MM.1S (cell line): ENCODE measurements at regions not wholly inside any gene's neighbourhood (a gene's known extent, or its start where the extent isn't known, plus 50 kb on each side); places are given as distances from the start of the nearest gene placed in this dataset.
"Not testable (repeated sequence)": the region's sequence is repeated elsewhere in the genome, so short reads cannot be mapped to it uniquely, and the experiment has no call there.

ENCODE experiments used
- DNase-seq: peaks from one replicate; pipeline ENCODE4 v3.0.0-alpha.2; 2015
- H2AFZ ChIP-seq: fragments of 300-600 bp; sonication (generic); 2 replicates; pipeline ENCODE4 v1.6.0; 2016; ENCODE audit warnings: antibody characterized with exemption, low read length
- H3F3A ChIP-seq: fragments of 300-600 bp; sonication (generic); 2 replicates; pipeline ENCODE4 v1.6.1; 2016; ENCODE audit warnings: mild to moderate bottlenecking, antibody characterized with exemption, low read length, moderate library complexity, mixed read lengths; ENCODE audit not compliant: insufficient read depth
- H3K27ac ChIP-seq: fragments of 300-600 bp; sonication (generic); 2 replicates; pipeline ENCODE4 v1.5.1; 2016; ENCODE audit warnings: mild to moderate bottlenecking, low read length
- H3K27me3 ChIP-seq: fragments of 300-600 bp; sonication (generic); replicated peaks from 2 replicates; pipeline ENCODE4 v1.6.0; 2016; ENCODE audit warnings: low read length; ENCODE audit not compliant: insufficient read depth
- H3K36me3 ChIP-seq: fragments of 300-600 bp; sonication (generic); replicated peaks from 2 replicates; pipeline ENCODE4 v1.6.1; 2016; ENCODE audit warnings: mild to moderate bottlenecking, low read length, mixed read lengths; ENCODE audit not compliant: insufficient read depth
- H3K4me1 ChIP-seq: fragments of 300-600 bp; sonication (generic); 2 replicates; pipeline ENCODE4 v1.6.1; 2016; ENCODE audit warnings: low read length, mixed read lengths
- H3K4me2 ChIP-seq: fragments of 300-600 bp; sonication (generic); 2 replicates; pipeline ENCODE4 v1.6.0; 2016; ENCODE audit warnings: low read depth, low read length
- H3K4me3 ChIP-seq: fragments of 300-600 bp; sonication (generic); 2 replicates; pipeline ENCODE4 v1.5.1; 2016; ENCODE audit warnings: low read length, mixed read lengths
- H3K79me2 ChIP-seq: fragments of 300-600 bp; sonication (generic); 2 replicates; pipeline ENCODE4 v1.6.1; 2016; ENCODE audit warnings: mixed run types, low read length, mixed read lengths
- H3K9ac ChIP-seq: fragments of 300-600 bp; sonication (generic); 2 replicates; pipeline ENCODE4 v1.6.1; 2016; ENCODE audit warnings: low read length, mixed read lengths
- H3K9me2 ChIP-seq: fragments of 300-600 bp; sonication (generic); replicated peaks from 2 replicates; pipeline ENCODE4 v1.6.1; 2016; ENCODE audit warnings: mild to moderate bottlenecking, low read length, mixed read lengths; ENCODE audit not compliant: insufficient read depth
- H3K9me3 ChIP-seq: fragments of 300-600 bp; sonication (generic); replicated peaks from 2 replicates; pipeline ENCODE4 v1.6.1; 2016; ENCODE audit warnings: mild to moderate bottlenecking, low read length, mixed read lengths; ENCODE audit not compliant: insufficient read depth
- H4K20me1 ChIP-seq: fragments of 300-600 bp; sonication (generic); 2 replicates; pipeline ENCODE4 v1.6.1; 2016; ENCODE audit warnings: mild to moderate bottlenecking, low read length, moderate library complexity, mixed read lengths; ENCODE audit not compliant: insufficient read depth
- EZH2 ChIP-seq: fragments of 300-600 bp; sonication (generic); optimal IDR thresholded peaks from 2 replicates; pipeline ENCODE3; 2017; ENCODE audit warnings: low read depth, mild to moderate bottlenecking, antibody characterized with exemption, low read length, mixed read lengths
- EZH2phosphoT487 ChIP-seq: fragments of 300-600 bp; sonication (generic); IDR thresholded peaks from 2 replicates; pipeline ENCODE4 v1.6.1; 2018; ENCODE audit warnings: antibody characterized with exemption, low read length
- TF ChIP-seq, protein P1 (sequence below): fragments of 300-600 bp; sonication (generic); IDR thresholded peaks from 2 replicates; pipeline ENCODE4 v1.5.1; 2016; ENCODE audit warnings: antibody characterized with exemption, low read length, mixed read lengths

DNA sequence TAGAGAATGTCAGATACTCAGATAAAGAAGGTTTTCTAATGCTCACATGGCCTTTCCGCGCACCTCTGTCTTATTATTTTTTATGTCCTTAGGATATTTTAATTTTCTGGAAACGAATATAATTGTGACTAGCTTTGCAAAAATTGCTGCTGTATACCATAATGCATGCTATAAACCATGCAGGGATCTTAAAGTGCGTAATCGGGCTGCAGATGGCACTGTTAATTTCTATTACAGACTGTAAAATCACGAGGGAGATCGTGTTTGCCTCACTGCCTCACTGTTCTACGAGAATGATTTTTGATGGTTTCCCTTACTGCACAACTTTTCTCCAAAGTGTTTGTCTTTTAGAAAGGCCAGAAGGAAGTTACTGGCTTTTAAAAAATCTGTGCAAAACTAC is 356.1 kb downstream of the TUSC1 start:
- TF ChIP-seq EZH2 (no peak), EZH2phosphoT487 (no peak)
- TF ChIP-seq, protein P1, sequence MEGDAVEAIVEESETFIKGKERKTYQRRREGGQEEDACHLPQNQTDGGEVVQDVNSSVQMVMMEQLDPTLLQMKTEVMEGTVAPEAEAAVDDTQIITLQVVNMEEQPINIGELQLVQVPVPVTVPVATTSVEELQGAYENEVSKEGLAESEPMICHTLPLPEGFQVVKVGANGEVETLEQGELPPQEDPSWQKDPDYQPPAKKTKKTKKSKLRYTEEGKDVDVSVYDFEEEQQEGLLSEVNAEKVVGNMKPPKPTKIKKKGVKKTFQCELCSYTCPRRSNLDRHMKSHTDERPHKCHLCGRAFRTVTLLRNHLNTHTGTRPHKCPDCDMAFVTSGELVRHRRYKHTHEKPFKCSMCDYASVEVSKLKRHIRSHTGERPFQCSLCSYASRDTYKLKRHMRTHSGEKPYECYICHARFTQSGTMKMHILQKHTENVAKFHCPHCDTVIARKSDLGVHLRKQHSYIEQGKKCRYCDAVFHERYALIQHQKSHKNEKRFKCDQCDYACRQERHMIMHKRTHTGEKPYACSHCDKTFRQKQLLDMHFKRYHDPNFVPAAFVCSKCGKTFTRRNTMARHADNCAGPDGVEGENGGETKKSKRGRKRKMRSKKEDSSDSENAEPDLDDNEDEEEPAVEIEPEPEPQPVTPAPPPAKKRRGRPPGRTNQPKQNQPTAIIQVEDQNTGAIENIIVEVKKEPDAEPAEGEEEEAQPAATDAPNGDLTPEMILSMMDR = no peak
- Histone ChIP-seq H3F3A (no peaks in the 10 kb centered on the region), H3K9ac (no peak overlapping the region), H3K4me3 (no peak overlapping the region), H3K36me3 (no peaks in the 10 kb centered on the region), H2AFZ (no peak overlapping the region), H3K27ac (no peak overlapping the region), H3K4me1 (no peaks in the 10 kb centered on the region), H3K9me2 (no peaks in the 10 kb centered on the region), H3K27me3 (no peaks in the 10 kb centered on the region), H3K9me3 (no peaks in the 10 kb centered on the region), H3K4me2 (no peak overlapping the region), H3K79me2 (no peaks in the 10 kb centered on the region), H4K20me1 (no peaks in the 10 kb centered on the region)
- DNase-seq = no peak

DNA sequence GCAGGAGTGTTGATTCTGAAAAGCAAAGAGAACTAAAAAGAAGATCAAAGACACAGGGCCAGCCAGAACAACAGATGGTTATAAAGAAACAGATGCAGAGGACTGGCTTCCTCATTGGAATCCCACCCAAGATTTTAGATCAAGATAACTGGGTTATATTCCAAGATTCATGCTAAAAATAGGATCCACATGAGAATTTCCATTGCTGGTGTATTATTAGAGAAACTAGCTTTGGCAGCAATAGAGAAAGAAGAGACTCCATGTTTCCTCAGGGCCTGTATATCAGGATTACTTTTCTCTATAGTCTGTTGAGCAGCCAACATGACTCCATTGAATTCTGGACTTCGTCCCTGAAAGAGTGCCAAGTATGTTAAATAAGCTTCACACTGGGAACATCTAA is 367.3 kb downstream of the TUSC1 start:
- Histone ChIP-seq H2AFZ (no peak overlapping the region), H3K4me3 (no peak overlapping the region), H3K9me2 (no peaks in the 10 kb centered on the region), H4K20me1 (no peaks in the 10 kb centered on the region), H3K27ac (no peak overlapping the region), H3K36me3 (no peaks in the 10 kb centered on the region), H3K4me1 (no peaks in the 10 kb centered on the region), H3K27me3 (no peaks in the 10 kb centered on the region), H3K9me3 (no peaks in the 10 kb centered on the region), H3K9ac (no peak overlapping the region), H3K79me2 (no peaks in the 10 kb centered on the region), H3F3A (no peaks in the 10 kb centered on the region), H3K4me2 (no peak overlapping the region)
- TF ChIP-seq, protein P1 = no peak
- no peak for TF ChIP-seq EZH2
- no peak for TF ChIP-seq EZH2phosphoT487
- no peak for DNase-seq

GRCh38 chr9:25308549-25308948 is 369.7 kb downstream of the TUSC1 start:
- no peaks in the 10 kb centered on the region for H3K9me2 ChIP-seq
- no peaks in the 10 kb centered on the region for H3K36me3 ChIP-seq
- H2AFZ ChIP-seq = no peak overlapping the region
- H3K4me3 ChIP-seq = no peak overlapping the region
- DNase-seq = no peak
- H3F3A ChIP-seq = no peaks in the 10 kb centered on the region
- no peaks in the 10 kb centered on the region for H3K79me2 ChIP-seq
- H3K4me2 ChIP-seq = no peak overlapping the region
- H3K4me1 ChIP-seq = no peaks in the 10 kb centered on the region
- no peak overlapping the region for H3K9ac ChIP-seq
- TF ChIP-seq, protein P1 = no peak
- TF ChIP-seq EZH2 (no peak), EZH2phosphoT487 (no peak)
- H4K20me1 ChIP-seq = no peaks in the 10 kb centered on the region
- no peaks in the 10 kb centered on the region for H3K27me3 ChIP-seq
- no peaks in the 10 kb centered on the region for H3K9me3 ChIP-seq
- H3K27ac ChIP-seq = no peak overlapping the region

DNA sequence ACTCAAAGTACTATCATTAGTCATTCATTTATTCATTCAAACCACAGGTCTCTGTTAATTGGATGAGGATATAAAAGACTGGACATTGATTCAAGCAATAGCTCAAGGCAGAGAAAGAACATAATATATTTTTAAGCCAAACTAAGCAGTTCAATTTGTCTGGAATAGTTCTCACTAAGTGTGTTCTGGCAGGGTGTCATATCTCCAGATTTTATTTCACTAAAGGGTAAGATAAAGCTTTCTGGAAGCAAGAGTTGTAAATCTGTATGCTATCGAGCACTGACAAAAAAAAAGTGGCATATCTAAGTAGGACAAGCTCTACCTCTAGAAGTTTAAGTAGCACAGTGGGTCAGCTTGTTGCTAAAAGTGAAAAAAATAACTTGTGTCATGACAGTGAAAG is 375.6 kb downstream of the TUSC1 start:
- Histone ChIP-seq H4K20me1 (no peaks in the 10 kb centered on the region), H3K4me1 (no peaks in the 10 kb centered on the region), H3K9me2 (no peaks in the 10 kb centered on the region), H2AFZ (no peak overlapping the region), H3F3A (no peaks in the 10 kb centered on the region), H3K79me2 (no peaks in the 10 kb centered on the region), H3K27me3 (no peaks in the 10 kb centered on the region), H3K27ac (no peak overlapping the region), H3K36me3 (no peaks in the 10 kb centered on the region), H3K9ac (no peak overlapping the region), H3K4me2 (no peak overlapping the region), H3K4me3 (no peak overlapping the region), H3K9me3 (no peaks in the 10 kb centered on the region)
- no peak for DNase-seq
- no peak for TF ChIP-seq EZH2
- TF ChIP-seq, protein P1 = no peak

DNA sequence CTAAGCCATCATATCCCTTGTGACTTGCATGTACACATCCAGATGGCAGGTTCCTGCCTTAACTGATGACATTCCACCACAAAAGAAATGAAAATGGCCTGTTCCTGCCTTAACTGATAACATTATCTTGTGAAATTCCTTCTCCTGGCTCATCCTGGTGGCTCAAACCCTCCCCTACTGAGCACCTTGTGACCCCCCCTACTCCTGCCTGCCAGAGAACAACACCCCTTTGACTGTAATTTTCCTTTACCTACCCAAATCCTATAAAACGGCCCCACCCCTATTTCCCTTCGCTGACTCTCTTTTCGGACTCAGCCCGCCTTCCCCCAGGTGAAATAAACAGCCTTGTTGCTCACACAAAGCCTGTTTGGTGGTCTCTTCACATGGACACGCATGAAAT is 390.0 kb downstream of the TUSC1 start:
- not testable (repeated sequence) for H3K9me2 ChIP-seq, H3K4me2 ChIP-seq, H3K79me2 ChIP-seq, DNase-seq, H3K4me1 ChIP-seq, H3K4me3 ChIP-seq, H3K9me3 ChIP-seq, H3F3A ChIP-seq, H3K27me3 ChIP-seq, H2AFZ ChIP-seq, H4K20me1 ChIP-seq, H3K9ac ChIP-seq, H3K36me3 ChIP-seq, H3K27ac ChIP-seq
